A549 (cell line): ENCODE measurements at regions not wholly inside any gene's neighbourhood (a gene's known extent, or its start where the extent isn't known, plus 50 kb on each side); places are given as distances from the start of the nearest gene placed in this dataset.

Experiments
- ATAC-seq, 2 experiments: fragments of 200-7000 bp in 1 of 2; fragments of >200 bp in 1 of 2; cut with Nextera tagmentation in 1 of 2; cut with Tn5 transposase in 1 of 2; 3 replicates each; pipeline versions ENCODE4 v1.8.0 to v1.9.1; 2018 to 2020; ENCODE audit warnings: mild to moderate bottlenecking in 1 of 2, moderate library complexity in 1 of 2
- CTCF ChIA-PET: fragments of 300-600 bp; sonication (Branson Sonifier 250); formaldehyde crosslinking; extraction: SDS; loops from one replicate; lab custom pipeline; 2021; ENCODE audit warnings: antibody characterized with exemption, inconsistent platforms; lab: Yijun Ruan, JAX
- POLR2A ChIA-PET: fragments of 350-600 bp; formaldehyde crosslinking; extraction: SDS; loops from one replicate; lab custom pipeline; 2021; ENCODE audit warnings: antibody characterized with exemption, inconsistent platforms; lab: Yijun Ruan, JAX
- DNase-seq, 2 experiments: peaks; one replicate each; pipeline versions ENCODE4 v3.0.0 to v3.0.0-alpha.2; 2011 to 2016; ENCODE audit warnings: low read depth in 1 of 2, low spot score in 1 of 2
- FAIRE-seq: peaks from 2 replicates; lab custom pipeline; 2011; peaks lifted over from hg19 to GRCh38; lab: Jason Lieb, UNC
- H3K27ac ChIP-seq, 2 experiments: fragments of >200 bp; sonication (Bioruptor Twin); formaldehyde crosslinking; 3 replicates each; pipeline ENCODE4 v1.5.1; 2016 to 2017
- H3K4me1 ChIP-seq: fragments of >200 bp; sonication (Bioruptor Twin); formaldehyde crosslinking; 3 replicates; pipeline ENCODE4 v1.6.1; 2016
- H3K4me2 ChIP-seq: fragments of >200 bp; sonication (Bioruptor Twin); formaldehyde crosslinking; 3 replicates; pipeline ENCODE4 v1.6.1; 2016
- H3K4me3 ChIP-seq: fragments of >200 bp; sonication (Bioruptor Twin); formaldehyde crosslinking; 3 replicates; pipeline ENCODE4 v1.5.1; 2016
- H3K9me3 ChIP-seq: fragments of >200 bp; sonication (Bioruptor Twin); formaldehyde crosslinking; 3 replicates; pipeline ENCODE4 v1.6.1; 2016
- BHLHE40 ChIP-seq: IDR thresholded peaks from 2 replicates; pipeline ENCODE4 v1.6.1; 2012; ENCODE audit warnings: low read depth, low read length, inconsistent platforms
- CBX8 ChIP-seq: fragments of 200-600 bp; sonication (generic); IDR thresholded peaks from 2 replicates; pipeline ENCODE4 v1.6.1; 2016
- CEBPB ChIP-seq, 2 experiments: fragments of >200 bp in 1 of 2; sonication (Bioruptor Twin) in 1 of 2; formaldehyde crosslinking in 1 of 2; IDR thresholded peaks; 2 replicates each; pipeline ENCODE4 v1.6.1; 2012 to 2016
- CHD2 ChIP-seq: fragments of 150-350 bp; IDR thresholded peaks from 2 replicates; pipeline ENCODE4 v1.6.1; 2014; ENCODE audit warnings: low read length; ENCODE audit not compliant: partially characterized antibody
- CHD4 ChIP-seq: fragments of 200-600 bp; sonication (generic); IDR thresholded peaks from 2 replicates; pipeline ENCODE4 v1.6.1; 2016; ENCODE audit warnings: antibody characterized with exemption, mild to moderate bottlenecking, borderline replicate concordance
- EHF ChIP-seq: fragments of 250-450 bp; sonication (Bioruptor Pico); IDR thresholded peaks from 2 replicates; pipeline ENCODE4 v1.5.0; 2020; ENCODE audit warnings: mild to moderate bottlenecking
- EP300 ChIP-seq, 2 experiments: fragments of >200 bp; sonication (Bioruptor Twin); formaldehyde crosslinking; IDR thresholded peaks; 2 replicates in 1 of 2; 3 replicates in 1 of 2; pipeline ENCODE4 v1.6.1; 2016 to 2017
- ESRRA ChIP-seq: fragments of 150-350 bp; IDR thresholded peaks from 2 replicates; pipeline ENCODE4 v1.6.1; 2014; ENCODE audit warnings: mild to moderate bottlenecking, low read length, borderline replicate concordance
- FOSL2 ChIP-seq, 2 experiments: fragments of 450-650 bp in 1 of 2; fragments of >200 bp in 1 of 2; sonication (Bioruptor Twin) in 1 of 2; formaldehyde crosslinking; IDR thresholded peaks; 2 replicates each; pipeline versions ENCODE4 v1.5.0 to v1.6.1; 2016 to 2020; ENCODE audit warnings: mild to moderate bottlenecking in 1 of 2, moderate library complexity in 1 of 2
- FOXS1 ChIP-seq: fragments of 250-450 bp; sonication (Bioruptor Pico); IDR thresholded peaks from 2 replicates; pipeline ENCODE4 v1.5.0; 2020; ENCODE audit warnings: mild to moderate bottlenecking, moderate library complexity
- HDAC2 ChIP-seq: fragments of 200-600 bp; sonication (generic); IDR thresholded peaks from 2 replicates; pipeline ENCODE4 v1.6.1; 2016
- HES2 ChIP-seq: fragments of >200 bp; sonication (Bioruptor Twin); formaldehyde crosslinking; IDR thresholded peaks from 2 replicates; pipeline ENCODE4 v1.6.1; 2016
- HEYL ChIP-seq: fragments of 250-450 bp; sonication (Bioruptor Pico); IDR thresholded peaks from 2 replicates; pipeline ENCODE4 v1.8.0; 2021; ENCODE audit warnings: mild to moderate bottlenecking, moderate library complexity
- HOXA7 ChIP-seq: fragments of 250-450 bp; sonication (Bioruptor Pico); IDR thresholded peaks from 2 replicates; pipeline ENCODE4 v1.5.0; 2020; ENCODE audit warnings: mild to moderate bottlenecking, moderate library complexity
- KDM5A ChIP-seq: fragments of 200-600 bp; sonication (generic); IDR thresholded peaks from 2 replicates; pipeline ENCODE4 v1.6.1; 2016; ENCODE audit warnings: antibody characterized with exemption, mild to moderate bottlenecking
- MAZ ChIP-seq: fragments of 150-350 bp; IDR thresholded peaks from 2 replicates; pipeline ENCODE4 v1.6.1; 2014; ENCODE audit warnings: antibody characterized with exemption, low read depth, low read length, borderline replicate concordance
- PBX3 ChIP-seq: IDR thresholded peaks from 2 replicates; pipeline ENCODE4 v1.6.1; 2012
- POLR2A ChIP-seq: IDR thresholded peaks from 2 replicates; pipeline ENCODE4 v1.6.1; 2012; ENCODE audit warnings: mild to moderate bottlenecking, low read length
- RARB ChIP-seq: fragments of 250-450 bp; sonication (Bioruptor Pico); IDR thresholded peaks from 2 replicates; pipeline ENCODE4 v1.8.0; 2021; ENCODE audit warnings: mild to moderate bottlenecking, moderate library complexity
- SMC3 ChIP-seq: fragments of >200 bp; sonication (Bioruptor Twin); formaldehyde crosslinking; IDR thresholded peaks from 3 replicates; pipeline ENCODE4 v1.6.1; 2018; ENCODE audit warnings: inconsistent platforms
- TP53 ChIP-seq: fragments of 250-450 bp; sonication (Bioruptor Pico); IDR thresholded peaks from 2 replicates; pipeline ENCODE4 v1.5.0; 2021; ENCODE audit warnings: mild to moderate bottlenecking, moderate library complexity
- ZNF302 ChIP-seq: fragments of 250-450 bp; sonication (Bioruptor Pico); IDR thresholded peaks from 2 replicates; pipeline ENCODE4 v1.9.0; 2021; ENCODE audit warnings: inconsistent platforms, mild to moderate bottlenecking, moderate library complexity
- WGBS: methylation state at CpG from one replicate; pipeline ENCODE4 v1.1.6; 2017; ENCODE audit errors: missing lambda C conversion rate; 5-methylcytosine and 5-hydroxymethylcytosine counted together

GRCh38 chr5:68762201-68762600 lies 331.6 kb upstream of the SLC30A5 start:
- H3K9me3 ChIP-seq: no peaks in the 10 kb centered on the region
- POLR2A ChIA-PET: no interaction called here
- H3K4me1 ChIP-seq: no peaks in the 10 kb centered on the region
- H3K4me3 ChIP-seq: no peak overlapping the region
- 3% methylated on average over 2 of the region's 2 CpGs for whole genome bisulfite sequencing
- FAIRE-seq (no peak), ATAC-seq (no peak), DNase-seq (no peak)
- H3K4me2 ChIP-seq: no peak overlapping the region
- TF ChIP-seq CBX8: no peak
- H3K27ac ChIP-seq: no peak overlapping the region
- CTCF ChIA-PET: no interaction called here

GRCh38 chr5:68766952-68767464 lies 326.8 kb upstream of the SLC30A5 start:
- Histone ChIP-seq H3K27ac (no peak overlapping the region), H3K9me3 (no peaks in the 10 kb centered on the region), H3K4me3 (no peak overlapping the region), H3K4me2 (no peak overlapping the region), H3K4me1 (no peaks in the 10 kb centered on the region)
- no peak for TF ChIP-seq POLR2A
- TF ChIP-seq CBX8: no peak
- no peak for TF ChIP-seq HES2
- TF ChIP-seq FOXS1 (CRISPR knock-in tag): no peak
- TF ChIP-seq ZNF302 (CRISPR knock-in tag): no peak
- TF ChIP-seq EHF (CRISPR knock-in tag): no peak
- no peak for TF ChIP-seq EP300 (IDR thresholded peaks at IDR 0.05)
- TF ChIP-seq CHD2: no peak
- no peak for TF ChIP-seq HEYL (CRISPR knock-in tag)
- no peak for TF ChIP-seq CEBPB (IDR thresholded peaks at IDR 0.05)
- TF ChIP-seq BHLHE40: no peak
- no peak for TF ChIP-seq KDM5A
- TF ChIP-seq TP53: no peak
- no peak for TF ChIP-seq RARB (CRISPR knock-in tag)
- no peak for TF ChIP-seq FOSL2 (IDR thresholded peaks at IDR 0.05)
- TF ChIP-seq FOSL2 (CRISPR knock-in tag; IDR thresholded peaks at IDR 0.05): no peak
- no peak for TF ChIP-seq CHD4
- no peak for TF ChIP-seq SMC3
- POLR2A ChIA-PET: no interaction called here
- no peak for FAIRE-seq
- CTCF ChIA-PET: interaction anchor here (1.1 kb wide), 1 partner anchor 14 kb away, joined by 4 read pairs; no protein-coding TSS in a partner anchor
- ATAC-seq: no peak
- WGBS: 8% methylated on average over 4 of the region's 4 CpGs
- no peak for DNase-seq

GRCh38 chr5:68770551-68770950 lies 323.3 kb upstream of the SLC30A5 start:
- no peak for FAIRE-seq
- no peak overlapping the region for H3K4me3 ChIP-seq
- ChIA-PET CTCF (no interaction called here), POLR2A (no interaction called here)
- no peak for ATAC-seq
- no peak for TF ChIP-seq HDAC2
- TF ChIP-seq HOXA7: no peak
- no peak for TF ChIP-seq TP53
- TF ChIP-seq FOXS1 (CRISPR knock-in tag): no peak
- TF ChIP-seq HEYL (CRISPR knock-in tag): no peak
- H3K4me1 ChIP-seq: no peaks in the 10 kb centered on the region
- H3K9me3 ChIP-seq: no peaks in the 10 kb centered on the region
- no peak overlapping the region for H3K4me2 ChIP-seq
- H3K27ac ChIP-seq: no peak overlapping the region
- DNase-seq: no peak
- 68% methylated on average over 3 of the region's 3 CpGs for WGBS

- Histone ChIP-seq H3K4me2 (no peak overlapping the region), H3K9me3 (no peaks in the 10 kb centered on the region), H3K4me1 (no peaks in the 10 kb centered on the region), H3K27ac (no peak overlapping the region), H3K4me3 (no peak overlapping the region)
- ATAC-seq: no peak
- WGBS: 38% methylated on average over 4 of the region's 4 CpGs
- ChIA-PET CTCF (no interaction called here), POLR2A (no interaction called here)
- FAIRE-seq: no peak
- no peak for DNase-seq
- TF ChIP-seq PBX3 (no peak), MAZ (no peak), SMC3 (no peak), BHLHE40 (no peak), EHF (CRISPR knock-in tag) (no peak), CBX8 (no peak), ESRRA (no peak), FOSL2 (IDR thresholded peaks at IDR 0.05) (no peak), FOSL2 (CRISPR knock-in tag; IDR thresholded peaks at IDR 0.05) (no peak)
Measured at GRCh38 chr5:68771221-68771620, 322.6 kb upstream of the SLC30A5 start.
